Testis (tissue), 2 donors: ENCODE measurements at regions not wholly inside any gene's neighbourhood (a gene's known extent, or its start where the extent isn't known, plus 50 kb on each side); places are given as distances from the start of the nearest gene placed in this dataset.

ENCODE experiments used
- POLR2A ChIP-seq: fragments of 450-650 bp; IDR thresholded peaks from one replicate; pipeline ENCODE4 v1.6.1; 2017; ENCODE audit warnings: antibody characterized with exemption, mild to moderate bottlenecking, moderate library complexity
- TF ChIP-seq, protein P1 (sequence below), 3 experiments: fragments of 450-650 bp in 2 of 3; fragments of 200-600 bp in 1 of 3; sonication (generic) in 1 of 3; IDR thresholded peaks; one replicate each; pipeline ENCODE4 v1.5.1; 2016 to 2019; ENCODE audit warnings: antibody characterized with exemption in 3 of 3, mild to moderate bottlenecking in 2 of 3, moderate library complexity in 1 of 3

DNA sequence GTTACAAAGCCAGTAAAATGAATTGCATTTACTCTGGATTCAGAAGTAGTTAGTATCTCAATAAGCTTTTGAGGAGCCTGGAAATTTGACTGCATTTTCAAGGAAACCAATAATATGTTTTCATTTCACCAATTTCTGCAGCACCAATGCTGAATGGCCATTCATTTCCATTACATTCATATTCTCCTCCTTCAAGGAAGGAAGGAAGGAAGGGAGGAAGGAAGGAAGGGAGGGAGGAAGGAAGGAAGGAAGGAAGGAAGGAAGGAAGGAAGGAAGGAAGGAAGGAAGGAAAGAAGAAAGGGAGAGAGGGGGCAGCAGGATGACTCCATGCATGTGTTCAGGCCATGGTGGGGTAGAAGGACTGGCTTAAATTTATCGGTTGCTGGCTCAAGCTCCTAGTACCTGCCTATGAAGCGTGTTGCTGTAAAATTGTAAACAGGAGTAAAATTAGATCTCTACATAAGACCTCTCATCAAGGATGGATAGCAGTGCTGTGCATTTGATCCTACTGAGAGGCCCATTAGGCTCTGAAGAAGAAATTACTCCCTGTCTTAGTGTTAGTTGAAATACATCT is 498.8 kb upstream of the TNC start:
- TF ChIP-seq, protein P1, sequence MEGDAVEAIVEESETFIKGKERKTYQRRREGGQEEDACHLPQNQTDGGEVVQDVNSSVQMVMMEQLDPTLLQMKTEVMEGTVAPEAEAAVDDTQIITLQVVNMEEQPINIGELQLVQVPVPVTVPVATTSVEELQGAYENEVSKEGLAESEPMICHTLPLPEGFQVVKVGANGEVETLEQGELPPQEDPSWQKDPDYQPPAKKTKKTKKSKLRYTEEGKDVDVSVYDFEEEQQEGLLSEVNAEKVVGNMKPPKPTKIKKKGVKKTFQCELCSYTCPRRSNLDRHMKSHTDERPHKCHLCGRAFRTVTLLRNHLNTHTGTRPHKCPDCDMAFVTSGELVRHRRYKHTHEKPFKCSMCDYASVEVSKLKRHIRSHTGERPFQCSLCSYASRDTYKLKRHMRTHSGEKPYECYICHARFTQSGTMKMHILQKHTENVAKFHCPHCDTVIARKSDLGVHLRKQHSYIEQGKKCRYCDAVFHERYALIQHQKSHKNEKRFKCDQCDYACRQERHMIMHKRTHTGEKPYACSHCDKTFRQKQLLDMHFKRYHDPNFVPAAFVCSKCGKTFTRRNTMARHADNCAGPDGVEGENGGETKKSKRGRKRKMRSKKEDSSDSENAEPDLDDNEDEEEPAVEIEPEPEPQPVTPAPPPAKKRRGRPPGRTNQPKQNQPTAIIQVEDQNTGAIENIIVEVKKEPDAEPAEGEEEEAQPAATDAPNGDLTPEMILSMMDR (IDR thresholded peaks at IDR 0.05) = no peak
- TF ChIP-seq POLR2A = no peak
